ENCODE measurements at regions not wholly inside any gene's neighbourhood (a gene's known extent, or its start where the extent isn't known, plus 50 kb on each side); places are given as distances from the start of the nearest gene placed in this dataset.

DNA sequence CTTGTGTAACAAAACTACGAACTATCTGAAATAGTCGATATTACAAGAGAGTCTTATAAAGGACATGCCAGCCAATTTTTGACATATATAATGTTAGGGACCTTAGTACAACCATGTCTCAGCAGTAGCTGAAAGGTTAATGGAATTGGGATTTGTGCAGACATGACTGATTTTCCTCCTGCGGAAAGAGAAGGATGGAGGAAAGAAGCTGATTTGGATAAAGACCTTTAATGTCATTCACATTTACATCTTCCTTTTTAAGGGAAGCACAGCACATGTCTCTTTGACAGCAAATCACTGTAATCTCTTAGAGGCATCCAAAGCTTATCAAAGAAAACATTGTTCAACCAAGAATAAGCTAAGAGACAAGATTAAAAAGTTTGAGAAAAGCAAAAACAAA is 1976.2 kb upstream of the IGFBP7 start:
- DNase-seq (ENCODE audit: low spot score) = no peak

DNA sequence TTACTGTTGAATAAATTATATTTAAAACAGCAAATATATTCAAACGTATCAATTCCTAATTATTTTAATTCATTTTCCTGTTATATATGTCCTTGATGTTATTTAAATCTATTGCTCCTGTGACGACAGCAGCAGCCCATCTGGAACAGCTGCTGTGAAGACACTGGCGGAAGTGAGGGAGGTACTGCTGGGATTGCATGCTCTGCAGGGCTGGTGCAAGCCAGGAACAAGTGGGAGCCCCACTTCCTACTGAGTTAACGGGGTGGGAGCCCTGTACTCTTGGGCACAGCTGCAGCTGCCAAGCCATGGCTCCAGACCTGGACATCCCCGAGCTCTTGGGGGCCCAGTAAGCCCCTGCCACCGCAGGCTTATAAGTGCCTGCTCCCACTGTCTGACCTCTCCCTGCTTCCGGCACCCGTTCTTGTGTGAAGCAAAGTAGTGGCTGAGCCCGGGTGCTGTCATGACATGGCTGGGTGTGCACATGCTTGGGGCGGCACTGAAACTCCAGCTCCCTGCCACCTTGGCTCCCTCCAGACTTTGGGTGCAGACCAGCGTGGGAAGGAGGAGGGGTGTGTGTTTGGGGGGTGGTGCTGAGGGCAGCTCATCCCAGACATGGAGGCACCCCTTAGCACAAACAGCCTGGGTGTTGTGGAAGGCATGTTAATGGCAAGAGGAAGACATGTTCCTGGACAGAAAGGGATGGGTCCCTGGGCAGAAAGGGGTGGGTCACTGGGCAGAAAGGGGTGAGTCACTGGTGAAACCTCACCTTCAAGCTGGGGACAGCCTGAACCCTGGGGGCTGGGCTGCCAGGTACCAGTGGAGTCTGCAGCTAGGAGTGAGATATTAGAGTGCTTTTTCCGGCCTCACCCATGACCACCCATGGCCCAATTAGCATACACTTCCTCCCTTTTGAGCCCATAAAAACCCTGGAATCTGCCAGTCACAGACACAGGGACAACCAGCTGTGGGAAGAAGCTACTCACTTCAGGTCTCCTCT is 1981.3 kb upstream of the IGFBP7 start:
- DNase-seq (ENCODE audit: low spot score) = no peak

DNA sequence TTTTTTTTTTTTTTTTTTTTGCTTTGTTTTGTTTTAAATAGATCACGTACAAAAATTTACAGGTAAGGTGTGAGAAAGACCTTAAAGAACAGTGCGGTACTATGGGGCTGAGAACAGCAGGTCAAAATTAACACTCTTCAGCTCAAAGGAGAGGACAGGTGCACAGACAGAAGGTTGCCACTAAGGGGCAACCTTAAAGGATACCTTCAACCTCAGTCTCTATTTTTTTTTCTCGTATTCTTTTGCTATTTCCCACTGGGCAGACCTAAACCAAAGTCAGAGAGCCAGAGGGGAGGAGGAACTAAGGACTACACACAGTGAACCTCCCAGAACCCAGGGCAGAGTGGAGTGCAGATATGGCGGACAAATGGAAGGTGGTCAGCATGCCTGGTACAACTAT is 1984.3 kb upstream of the IGFBP7 start:
- DNase-seq (ENCODE audit: low spot score) = peak; percentile 43

DNA sequence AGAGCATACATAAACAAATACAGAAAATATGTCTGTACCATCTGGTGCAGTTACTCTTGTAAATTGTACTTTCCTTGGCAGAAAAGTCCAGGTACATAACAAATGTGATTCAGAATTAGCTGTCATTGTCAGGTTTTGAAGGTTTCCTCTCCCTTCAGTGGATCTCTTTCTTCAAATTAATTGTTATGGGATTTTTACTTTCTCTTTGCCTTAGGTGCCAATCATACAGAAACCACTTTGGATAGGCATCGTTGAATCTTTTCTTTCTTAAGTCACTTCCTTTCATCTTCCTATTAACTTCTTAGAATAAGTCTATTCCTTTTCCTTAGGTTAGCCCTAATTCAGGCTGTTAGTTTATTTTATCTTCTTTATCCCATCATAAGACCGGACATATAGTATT is 1992.1 kb upstream of the IGFBP7 start:
- no peak for DNase-seq (ENCODE audit: low spot score)

DNA sequence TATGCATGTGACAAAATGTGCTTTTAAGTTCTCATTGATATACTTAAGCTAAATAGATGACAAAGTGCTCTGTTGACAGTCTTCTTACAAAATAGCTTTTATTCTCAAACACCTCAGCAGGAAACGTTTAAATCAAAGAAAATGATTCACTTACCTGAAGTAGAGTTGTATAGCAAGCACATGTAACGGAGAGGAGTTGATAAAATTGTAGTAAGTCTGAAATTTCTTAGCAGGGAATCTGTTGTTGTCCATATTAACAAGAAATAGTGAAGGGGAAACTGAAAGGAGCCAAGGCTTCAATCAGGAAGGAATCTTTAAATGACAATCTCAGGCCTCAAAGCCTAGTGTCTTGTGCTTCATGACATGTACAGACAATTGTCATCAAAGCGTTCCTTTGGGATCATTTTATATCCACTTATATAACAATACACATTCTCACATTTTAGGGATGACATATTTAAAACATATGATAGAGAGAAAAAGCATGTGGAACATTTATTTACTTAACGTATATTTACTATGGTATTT is 2010.2 kb upstream of the IGFBP7 start:
- no peak for DNase-seq (ENCODE audit: low spot score)

DNA sequence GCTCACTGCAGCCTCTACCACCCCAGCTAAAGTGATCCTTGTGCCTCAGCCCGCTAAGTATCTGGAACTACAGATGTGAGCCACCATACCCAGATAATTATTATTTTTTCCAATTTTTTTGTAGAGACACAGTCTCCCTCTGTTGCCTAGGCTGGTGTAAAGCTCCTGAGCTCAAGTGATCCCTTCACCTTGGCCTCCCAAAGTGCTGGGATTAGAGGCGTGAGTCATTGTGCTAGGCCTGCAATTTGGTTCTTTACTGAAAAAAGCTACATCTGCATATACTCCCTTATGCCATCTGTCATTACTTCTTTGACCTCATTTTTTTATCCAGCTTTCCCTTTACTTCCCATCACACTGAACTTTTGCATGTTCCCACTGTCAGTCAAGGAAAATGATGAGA is 2012.4 kb upstream of the IGFBP7 start:
- no peak for DNase-seq (ENCODE audit: low spot score)

DNA sequence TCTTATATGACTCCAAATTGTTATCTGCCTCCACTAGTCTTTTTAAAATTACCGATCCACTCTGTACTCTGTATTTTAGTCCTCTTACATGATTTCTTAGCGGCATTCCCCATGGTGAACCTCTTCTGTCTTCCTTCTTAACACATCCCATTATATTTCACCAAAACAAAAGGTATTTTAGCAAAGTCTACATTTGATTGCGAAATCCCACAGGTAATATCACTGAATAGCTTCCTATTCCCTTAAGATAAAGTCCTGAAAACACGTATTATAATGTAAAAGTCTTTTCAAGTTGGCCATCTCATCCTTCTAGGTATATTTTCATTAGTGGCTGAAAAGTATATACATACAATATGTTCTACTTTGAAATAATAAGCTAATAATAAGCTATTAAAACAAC is 2016.0 kb upstream of the IGFBP7 start:
- DNase-seq (ENCODE audit: low spot score) = no peak

DNA sequence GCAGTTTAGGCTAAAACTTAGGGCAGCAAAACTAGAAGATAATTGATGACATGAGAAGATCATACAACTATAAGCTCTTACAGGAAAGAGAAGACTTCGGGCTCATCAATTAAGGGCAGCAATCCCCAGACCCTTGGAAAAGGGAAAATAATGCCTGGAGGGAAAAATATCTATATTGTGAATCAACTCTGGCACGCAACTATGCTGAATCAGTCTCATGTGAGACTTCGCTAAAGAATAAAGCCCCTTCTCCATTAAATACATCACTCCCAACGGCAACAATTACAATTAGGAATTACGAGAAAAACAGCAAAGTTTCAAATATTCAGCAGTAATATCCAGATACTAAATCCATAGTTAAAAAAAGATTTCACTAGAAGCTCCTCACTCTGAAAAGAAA is 2016.8 kb upstream of the IGFBP7 start:
- no peak for DNase-seq (ENCODE audit: low spot score)

DNA sequence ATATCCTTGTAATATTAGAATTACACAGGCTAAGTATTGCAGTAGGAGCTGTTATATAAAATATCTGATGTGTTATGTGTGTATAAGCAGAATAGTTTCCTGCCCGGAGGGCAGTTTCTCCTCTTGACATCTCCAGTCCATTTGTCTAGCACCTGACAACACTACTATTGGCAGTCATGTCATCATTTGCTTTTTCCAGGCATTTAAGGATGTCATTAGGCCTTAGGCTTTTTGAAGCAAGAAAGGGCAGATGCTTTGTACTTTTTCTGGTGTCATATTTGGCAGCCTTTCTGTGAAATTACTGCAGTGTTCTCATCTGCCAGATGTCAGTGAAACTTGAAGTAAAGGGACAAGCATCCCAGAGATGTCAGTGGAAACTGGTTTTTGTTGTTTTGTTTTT is 2017.6 kb upstream of the IGFBP7 start:
- no peak for DNase-seq (ENCODE audit: low spot score)

DNA sequence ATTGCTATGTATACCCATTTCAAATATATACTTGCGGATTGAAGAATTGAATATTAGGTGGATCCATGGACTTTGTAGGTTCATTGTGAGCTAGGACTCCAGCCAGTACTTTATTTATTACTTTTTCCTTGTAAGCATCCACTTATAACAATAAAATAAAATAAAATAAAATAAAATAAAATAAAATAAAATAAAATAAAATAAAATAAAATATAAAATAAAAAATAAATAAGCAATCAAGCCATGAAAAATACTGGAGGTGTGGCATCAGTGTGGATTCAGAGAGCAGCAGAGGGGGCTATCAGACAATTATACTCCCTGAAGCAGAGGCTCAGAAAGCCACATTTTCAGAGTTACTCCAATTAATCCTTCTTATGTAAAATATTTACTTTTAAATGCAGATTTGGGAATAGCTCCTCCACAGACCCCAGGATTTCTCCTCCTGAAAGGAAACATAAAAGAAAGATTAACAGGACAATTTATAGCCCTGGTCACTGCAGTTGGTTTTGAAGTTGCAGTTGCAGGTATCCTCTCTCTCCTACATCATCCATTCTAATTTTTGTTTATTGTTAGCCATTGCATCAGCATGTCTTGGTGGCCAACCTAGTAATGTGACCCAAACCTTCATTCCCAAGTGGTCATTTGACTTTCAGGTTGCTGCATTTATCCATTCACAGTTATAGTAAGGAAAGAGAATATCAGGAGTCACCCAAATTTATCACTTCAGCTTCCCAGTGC is 2025.2 kb upstream of the IGFBP7 start:
- DNase-seq (ENCODE audit: low spot score) = no peak

DNA sequence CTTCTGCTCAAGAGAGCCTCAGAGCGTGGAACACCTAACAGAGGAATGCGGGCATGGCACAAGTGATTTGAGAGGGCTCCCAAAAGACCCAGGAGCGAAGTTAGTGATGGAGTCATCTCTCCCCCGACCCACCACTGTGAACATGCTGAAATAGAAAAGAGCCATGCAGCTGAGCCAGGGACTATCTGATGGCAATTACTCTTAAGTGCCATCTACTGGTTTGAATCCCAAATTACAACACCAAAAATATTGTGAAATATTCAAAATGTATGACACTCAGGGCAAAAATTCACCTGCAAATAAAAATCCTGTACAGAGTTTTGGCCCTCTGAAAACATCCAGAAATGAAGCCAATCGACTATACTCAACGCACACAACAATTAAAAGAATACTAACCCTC is 2038.9 kb upstream of the ADGRL3 start:
- peak; percentile 10 for DNase-seq (ENCODE audit: low spot score)

DNA sequence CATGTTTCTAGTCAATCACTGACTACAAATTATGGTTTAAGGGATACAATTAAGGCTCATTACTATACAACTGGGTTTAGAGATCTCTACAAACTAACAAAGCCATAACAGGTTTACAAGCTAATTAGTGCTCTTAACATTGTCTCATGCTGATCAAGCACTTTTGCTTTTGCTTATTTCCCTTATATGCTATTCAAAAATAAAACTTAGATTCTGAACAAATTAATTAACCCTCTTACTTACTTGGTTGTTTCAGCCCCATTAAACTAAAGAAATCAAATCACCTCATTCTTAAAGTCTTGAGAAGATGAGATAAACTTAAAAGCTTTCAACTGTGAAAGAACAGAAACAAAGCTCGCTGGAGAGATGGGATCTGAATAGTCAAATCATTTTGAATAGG is 2024.5 kb upstream of the ADGRL3 start:
- no peak for DNase-seq (ENCODE audit: low spot score)

DNA sequence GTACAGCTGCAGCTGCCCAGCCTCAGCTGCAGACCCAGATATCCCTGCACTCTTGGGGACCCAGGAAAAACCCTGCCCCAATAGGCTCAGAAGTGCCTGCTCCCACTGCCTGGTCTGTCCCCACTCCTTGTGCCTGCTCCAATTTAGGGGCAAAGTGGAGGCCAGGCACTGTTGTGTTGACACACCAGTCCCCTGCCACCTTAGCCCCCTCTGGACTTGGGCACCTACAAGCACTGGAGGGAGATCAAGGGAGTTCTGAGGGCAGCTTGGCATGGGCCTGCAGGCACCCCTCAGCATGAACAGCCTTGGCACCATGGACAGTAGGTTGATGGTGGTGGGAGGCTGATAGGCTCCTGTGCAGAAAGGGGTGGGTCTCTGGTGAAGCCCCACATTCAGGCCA is 2020.8 kb upstream of the ADGRL3 start:
- DNase-seq (ENCODE audit: low spot score) = no peak

DNA sequence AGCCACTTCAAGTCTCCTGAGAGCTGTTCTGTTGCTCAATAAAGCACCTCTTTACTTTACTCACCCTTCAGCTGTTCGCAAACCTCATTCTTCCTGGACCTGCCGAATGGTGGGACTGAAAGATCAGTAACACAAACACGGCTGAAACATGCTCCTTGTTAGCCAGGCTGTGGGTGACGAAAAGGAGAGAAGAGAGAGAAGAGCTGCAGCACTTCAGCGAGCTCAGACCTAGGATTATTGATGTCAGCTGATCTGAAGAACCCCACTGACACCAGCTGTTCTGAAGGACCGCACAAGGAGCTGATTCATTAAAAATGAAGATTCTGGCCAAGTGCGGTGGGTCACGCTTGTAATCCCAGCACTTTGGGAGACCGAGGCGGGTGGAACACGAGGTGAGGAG is 2020.0 kb upstream of the ADGRL3 start:
- DNase-seq (ENCODE audit: low spot score) = no peak

DNA sequence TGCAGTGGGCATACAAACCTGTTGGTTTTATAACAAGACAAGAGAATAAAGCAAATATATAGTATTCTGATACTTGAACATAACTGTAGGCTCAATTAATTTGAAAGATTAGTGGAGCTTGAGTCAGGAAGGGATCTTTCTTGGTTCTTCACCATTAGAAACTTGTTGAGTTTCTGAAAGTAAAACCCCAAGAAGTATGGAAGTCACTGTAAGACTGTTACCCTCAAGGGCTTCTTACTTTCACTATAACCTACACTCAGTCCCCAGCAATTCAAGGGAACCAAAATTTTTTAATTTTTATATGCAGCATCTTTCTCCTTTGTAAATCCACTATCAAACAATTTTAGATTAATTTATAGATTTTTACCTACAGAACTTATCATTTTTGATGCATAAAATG is 2019.2 kb upstream of the ADGRL3 start:
- DNase-seq (ENCODE audit: low spot score) = no peak

DNA sequence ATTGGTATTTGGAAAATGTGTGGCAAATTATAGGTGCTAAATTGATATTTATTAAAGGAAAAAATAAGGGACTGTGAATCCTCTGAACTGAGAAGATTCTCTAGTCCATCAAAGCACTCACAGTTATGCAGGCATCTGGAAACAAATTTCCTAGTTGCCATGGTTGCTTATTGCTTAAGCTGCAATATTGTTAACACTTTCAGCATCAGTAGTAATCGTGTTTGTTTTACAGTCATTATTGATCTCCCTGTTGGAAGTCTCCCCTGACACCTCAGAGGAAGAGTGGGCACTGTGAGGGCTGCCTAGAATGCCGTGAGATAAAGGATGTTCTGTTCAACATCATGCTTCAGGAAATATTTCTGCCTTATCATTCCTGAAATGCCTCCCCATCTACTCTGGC is 2004.3 kb upstream of the ADGRL3 start:
- DNase-seq (ENCODE audit: low spot score) = no peak

DNA sequence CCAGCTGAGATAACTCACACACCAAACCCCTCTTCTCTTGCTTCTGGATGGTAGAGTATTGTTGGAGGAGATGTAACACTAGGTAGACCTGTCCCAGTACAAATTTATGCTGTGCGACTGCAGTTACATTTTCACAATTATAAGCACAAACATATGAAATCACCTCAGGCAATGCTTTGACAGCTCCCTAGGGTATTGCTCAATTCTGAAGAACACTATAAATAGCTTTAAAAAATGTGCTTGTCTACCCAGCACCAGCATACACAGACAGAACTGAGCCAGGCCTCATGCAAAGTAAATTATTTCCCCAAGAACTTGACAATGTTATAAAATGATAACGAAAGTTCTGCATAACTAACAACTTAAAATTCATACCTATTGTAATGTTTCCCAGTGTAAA is 1999.1 kb upstream of the ADGRL3 start:
- DNase-seq (ENCODE audit: low spot score) = no peak

DNA sequence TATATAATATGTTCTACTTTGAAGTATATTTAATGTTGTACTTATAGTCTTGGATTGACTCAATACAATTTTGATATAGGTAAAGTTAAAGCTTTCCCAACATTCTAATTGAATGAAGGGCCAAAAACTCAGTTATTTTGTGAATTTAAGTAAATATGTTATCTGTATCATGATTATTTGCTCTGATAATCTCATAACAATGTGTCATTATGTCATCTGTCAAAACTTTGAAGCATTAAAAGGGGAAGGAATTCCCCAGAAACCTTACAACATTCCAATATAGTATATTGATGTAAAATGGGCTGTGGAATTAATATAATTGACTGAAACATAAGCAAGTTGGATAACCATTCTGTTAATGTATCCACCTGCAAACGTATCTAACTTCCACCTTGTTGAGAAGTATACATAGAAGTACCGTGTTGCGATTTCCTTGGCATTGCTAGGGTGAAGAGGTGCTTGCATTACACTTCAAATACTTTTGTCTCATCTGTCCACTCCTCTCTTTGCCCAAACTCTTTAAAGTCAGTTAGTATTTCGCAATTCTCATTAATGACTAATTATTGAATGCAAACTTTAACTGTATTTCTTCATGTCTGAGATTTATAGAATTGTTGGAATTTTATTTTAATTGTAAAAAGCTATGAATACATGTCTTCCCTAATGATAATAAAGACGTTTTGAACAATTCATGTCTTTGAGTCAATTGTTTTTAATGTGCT is 1982.1 kb upstream of the ADGRL3 start:
- DNase-seq (ENCODE audit: low spot score) = no peak

DNA sequence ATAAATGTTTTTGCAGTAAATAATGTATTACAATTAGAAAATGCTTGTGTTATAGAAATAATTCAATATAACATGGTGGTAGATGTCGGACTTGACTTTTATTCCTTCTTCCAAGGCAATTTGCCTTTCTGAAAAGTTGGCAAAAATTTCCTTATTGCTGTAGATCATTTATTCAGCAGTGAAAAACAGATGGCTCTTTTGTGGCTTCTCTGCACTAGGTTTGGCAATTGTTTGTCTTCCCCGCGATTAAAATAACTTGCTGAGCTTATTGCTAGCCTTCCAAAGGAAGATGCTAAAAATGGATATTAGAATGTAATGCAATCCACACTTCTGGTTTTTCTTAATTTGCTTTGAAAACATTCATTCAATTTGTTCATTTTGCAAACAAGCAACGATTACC is 1977.9 kb upstream of the ADGRL3 start:
- DNase-seq (ENCODE audit: low spot score) = no peak

DNA sequence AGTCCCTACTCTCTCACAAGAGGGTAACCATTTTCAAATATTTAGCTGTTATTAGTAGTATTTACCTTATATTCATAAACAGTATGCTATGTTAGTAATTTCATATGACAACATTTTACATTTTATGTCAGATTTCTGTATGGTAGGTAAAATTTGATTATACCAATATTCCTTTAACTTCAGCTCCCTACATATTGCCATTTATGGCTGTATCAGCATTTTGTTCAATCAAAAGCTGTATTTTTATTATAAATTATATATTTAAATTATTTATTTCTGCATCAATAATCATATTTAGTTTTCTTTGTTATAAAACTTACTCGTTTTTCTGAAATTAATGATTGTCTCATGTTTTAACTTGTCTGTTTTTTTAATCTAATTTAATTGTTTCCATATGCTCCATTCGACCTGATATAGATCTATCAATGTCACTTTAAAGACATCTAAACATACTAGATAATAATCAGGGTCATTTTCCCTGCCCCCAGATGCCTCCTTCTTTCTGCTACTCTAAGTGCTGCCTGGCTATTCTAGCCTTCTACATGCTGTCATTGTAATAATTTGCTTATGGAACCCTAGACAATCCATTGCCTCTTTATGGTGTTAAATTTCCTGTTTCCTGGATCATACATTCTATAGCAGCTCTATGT is 1976.7 kb upstream of the ADGRL3 start:
- DNase-seq (ENCODE audit: low spot score) = no peak

DNA sequence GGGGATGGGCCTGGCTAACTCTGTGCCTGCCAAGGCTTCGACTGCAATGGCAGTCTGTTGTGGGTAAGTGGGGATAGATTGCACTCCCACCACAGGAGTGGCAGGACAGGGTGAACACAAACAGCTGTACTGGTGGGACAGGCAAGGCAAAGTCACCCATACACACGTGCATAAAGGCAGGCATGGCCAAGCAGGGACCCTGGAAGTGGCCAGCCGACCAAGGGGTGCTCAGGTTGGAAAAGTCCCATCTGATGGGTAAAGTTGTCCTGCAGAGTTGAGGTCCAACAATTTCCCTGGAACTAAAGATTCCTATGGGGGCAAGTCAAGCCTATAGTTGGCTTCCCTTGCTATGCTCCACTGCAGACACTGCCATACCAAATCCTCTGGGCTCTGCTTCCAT is 1961.9 kb upstream of the ADGRL3 start:
- DNase-seq (ENCODE audit: low spot score) = no peak

DNA sequence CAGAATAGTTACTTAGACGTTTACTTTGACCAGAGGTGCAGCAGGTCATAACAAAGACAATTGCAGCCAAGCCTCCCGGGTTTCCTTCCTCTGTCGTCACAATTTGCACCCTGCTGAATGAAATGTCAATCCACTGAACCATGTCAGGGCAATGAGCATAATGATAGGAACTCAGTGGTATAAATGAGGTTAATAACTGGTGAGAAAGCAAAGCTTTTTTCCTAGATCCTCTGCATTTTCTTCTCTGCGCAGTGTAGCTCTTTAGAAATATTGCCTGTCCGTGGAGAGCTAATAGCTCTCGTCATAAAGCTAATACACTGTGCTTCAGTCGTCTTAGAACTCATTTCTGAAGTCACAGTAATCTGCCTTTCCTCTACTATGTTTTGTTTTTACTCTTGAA is 1960.1 kb upstream of the ADGRL3 start:
- peak; percentile 6 for DNase-seq (ENCODE audit: low spot score)
